ENCODE measurements at regions not wholly inside any gene's neighbourhood (a gene's known extent, or its start where the extent isn't known, plus 50 kb on each side); places are given as distances from the start of the nearest gene placed in this dataset.

DNA sequence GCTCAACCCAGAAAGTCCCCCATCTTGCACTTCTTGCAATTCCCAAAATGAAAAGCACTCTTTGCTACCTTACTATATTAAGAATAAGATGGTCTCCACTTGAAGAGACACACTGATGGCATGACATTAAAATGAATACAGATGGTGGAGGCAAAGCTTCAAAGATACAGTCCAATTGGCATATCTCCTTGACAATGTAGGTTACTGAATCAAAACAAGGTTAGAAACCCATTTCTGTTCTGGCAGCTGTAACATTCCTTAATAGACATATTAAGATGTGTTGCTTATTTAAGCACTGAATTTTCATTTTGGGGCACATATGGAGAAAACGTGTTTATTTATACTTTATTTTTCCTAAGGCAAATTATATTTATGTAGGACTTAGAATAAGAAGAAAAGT lies 1262.8 kb upstream of the CDH8 start:
- TF ChIP-seq SIN3A (IDR thresholded peaks at IDR 0.05; ENCODE audit: borderline replicate concordance, insufficient read depth, low read length) (no peak), POLR2AphosphoS5 (IDR thresholded peaks at IDR 0.05; ENCODE audit: low read depth, low read length) (no peak), FOXP2 (optimal IDR thresholded peaks at IDR 0.05; ENCODE audit: borderline replicate concordance, extremely low read depth, extremely low read length, insufficient read depth) (no peak), REST (IDR thresholded peaks at IDR 0.05; ENCODE audit: insufficient read depth in 1 of 2, low read depth in 2 of 2, low read length in 2 of 2) (no peak), TAF1 (IDR thresholded peaks at IDR 0.05; ENCODE audit: borderline replicate concordance, insufficient read depth, low read length) (no peak)

DNA sequence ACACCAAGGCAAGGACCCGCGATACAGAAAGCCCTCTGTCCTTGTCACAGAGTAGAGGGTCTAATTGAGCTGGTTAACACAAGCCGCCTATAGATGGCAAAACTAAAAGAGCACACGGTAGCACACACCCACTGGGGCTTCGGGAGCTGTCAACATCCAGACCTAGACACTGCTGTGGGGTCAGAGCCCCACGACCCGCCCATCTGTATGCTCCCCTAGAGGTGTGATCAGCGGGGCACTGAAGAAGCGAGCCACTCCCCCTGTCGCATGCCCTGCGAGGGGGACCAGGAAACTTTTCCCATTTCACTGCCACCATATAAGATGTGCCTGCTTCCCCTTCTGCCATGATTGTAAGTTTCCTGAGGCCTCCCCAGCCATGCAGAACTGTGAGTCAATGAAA lies 1255.8 kb upstream of the CDH8 start:
- TF ChIP-seq POLR2AphosphoS5 (IDR thresholded peaks at IDR 0.05; ENCODE audit: low read depth, low read length) (no peak), REST (IDR thresholded peaks at IDR 0.05; ENCODE audit: insufficient read depth in 1 of 2, low read depth in 2 of 2, low read length in 2 of 2) (no peak), SIN3A (IDR thresholded peaks at IDR 0.05; ENCODE audit: borderline replicate concordance, insufficient read depth, low read length) (no peak), TAF1 (IDR thresholded peaks at IDR 0.05; ENCODE audit: borderline replicate concordance, insufficient read depth, low read length) (no peak), FOXP2 (optimal IDR thresholded peaks at IDR 0.05; ENCODE audit: borderline replicate concordance, extremely low read depth, extremely low read length, insufficient read depth) (no peak)

DNA sequence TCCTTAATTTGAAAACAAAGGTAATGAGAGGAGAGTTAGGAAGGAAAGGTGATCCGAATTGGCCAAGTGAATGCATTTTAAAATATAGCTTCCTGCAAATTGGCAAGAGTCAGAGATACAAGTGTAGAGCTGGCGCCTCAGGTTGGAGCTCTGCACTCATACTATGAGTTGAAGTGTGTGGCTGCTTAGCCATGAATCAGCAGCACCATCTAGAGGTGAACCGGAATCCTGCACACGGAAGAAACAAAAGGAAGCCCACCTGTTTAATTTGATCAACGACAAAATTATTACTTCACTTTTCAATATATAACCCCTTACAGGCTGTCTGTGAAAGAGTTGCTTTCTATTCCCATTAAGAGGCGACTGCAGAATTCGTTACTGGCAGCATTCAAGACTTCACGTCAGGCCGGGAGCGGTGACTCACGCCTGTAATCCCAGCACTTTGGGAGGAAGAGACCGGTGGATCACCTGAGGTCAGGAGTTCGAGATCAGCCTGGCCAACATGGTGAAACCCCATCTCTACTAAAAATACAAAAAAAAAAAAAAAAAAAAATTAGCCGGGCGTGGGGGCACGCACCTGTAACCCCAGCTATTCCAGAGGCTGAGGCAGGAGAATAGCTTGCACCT lies 1253.7 kb upstream of the CDH8 start:
- TF ChIP-seq FOXP2 (optimal IDR thresholded peaks at IDR 0.05; ENCODE audit: borderline replicate concordance, extremely low read depth, extremely low read length, insufficient read depth) (no peak), POLR2AphosphoS5 (IDR thresholded peaks at IDR 0.05; ENCODE audit: low read depth, low read length) (no peak), SIN3A (IDR thresholded peaks at IDR 0.05; ENCODE audit: borderline replicate concordance, insufficient read depth, low read length) (no peak), REST (IDR thresholded peaks at IDR 0.05; ENCODE audit: insufficient read depth in 1 of 2, low read depth in 2 of 2, low read length in 2 of 2) (no peak), TAF1 (IDR thresholded peaks at IDR 0.05; ENCODE audit: borderline replicate concordance, insufficient read depth, low read length) (no peak)

DNA sequence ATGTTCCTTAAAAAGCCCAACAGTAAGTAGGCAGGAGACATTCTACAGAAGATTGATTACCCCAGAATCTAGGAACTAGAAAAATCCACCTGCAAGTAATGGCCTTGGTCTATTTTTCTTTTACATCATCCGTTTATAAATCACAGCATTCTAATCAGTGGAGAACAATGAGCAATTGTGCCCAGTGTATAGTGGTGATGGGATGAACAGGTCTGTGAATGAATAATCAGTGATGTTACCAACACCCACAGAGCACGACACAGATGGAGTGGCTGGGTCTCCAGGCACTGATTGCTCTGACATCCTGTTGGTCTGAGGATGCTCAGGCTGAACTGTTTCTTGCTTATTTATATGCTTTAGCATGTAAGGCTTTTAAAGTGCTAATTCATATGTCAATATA lies 1251.2 kb upstream of the CDH8 start:
- TF ChIP-seq REST (IDR thresholded peaks at IDR 0.05; ENCODE audit: insufficient read depth in 1 of 2, low read depth in 2 of 2, low read length in 2 of 2) (no peak), POLR2AphosphoS5 (IDR thresholded peaks at IDR 0.05; ENCODE audit: low read depth, low read length) (no peak), TAF1 (IDR thresholded peaks at IDR 0.05; ENCODE audit: borderline replicate concordance, insufficient read depth, low read length) (no peak), SIN3A (IDR thresholded peaks at IDR 0.05; ENCODE audit: borderline replicate concordance, insufficient read depth, low read length) (no peak), FOXP2 (optimal IDR thresholded peaks at IDR 0.05; ENCODE audit: borderline replicate concordance, extremely low read depth, extremely low read length, insufficient read depth) (no peak)

Data from PFSK-1 (cell line).